ENCODE measurements at regions not wholly inside any gene's neighbourhood (a gene's known extent, or its start where the extent isn't known, plus 50 kb on each side); places are given as distances from the start of the nearest gene placed in this dataset.

DNA sequence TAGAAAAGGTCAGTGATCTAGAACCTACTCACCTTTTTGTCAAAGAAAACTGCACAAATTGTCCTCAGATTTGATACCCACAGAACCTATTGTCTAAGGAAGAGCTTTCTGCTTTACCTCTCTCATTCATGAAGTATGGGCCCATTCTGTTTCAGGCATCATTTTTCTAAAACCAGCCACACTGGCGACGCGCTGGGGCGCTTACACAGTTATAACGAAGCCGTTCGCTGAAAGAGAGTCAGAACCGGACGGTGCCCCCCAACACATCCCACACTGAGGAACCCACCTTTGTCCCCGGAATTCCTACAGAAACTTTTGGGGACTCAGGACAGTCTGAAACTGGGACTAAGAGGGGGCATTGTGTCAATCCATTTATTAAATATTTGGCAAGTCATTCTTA is 206.3 kb upstream of the HAAO start:
- TF ChIP-seq, protein P1, sequence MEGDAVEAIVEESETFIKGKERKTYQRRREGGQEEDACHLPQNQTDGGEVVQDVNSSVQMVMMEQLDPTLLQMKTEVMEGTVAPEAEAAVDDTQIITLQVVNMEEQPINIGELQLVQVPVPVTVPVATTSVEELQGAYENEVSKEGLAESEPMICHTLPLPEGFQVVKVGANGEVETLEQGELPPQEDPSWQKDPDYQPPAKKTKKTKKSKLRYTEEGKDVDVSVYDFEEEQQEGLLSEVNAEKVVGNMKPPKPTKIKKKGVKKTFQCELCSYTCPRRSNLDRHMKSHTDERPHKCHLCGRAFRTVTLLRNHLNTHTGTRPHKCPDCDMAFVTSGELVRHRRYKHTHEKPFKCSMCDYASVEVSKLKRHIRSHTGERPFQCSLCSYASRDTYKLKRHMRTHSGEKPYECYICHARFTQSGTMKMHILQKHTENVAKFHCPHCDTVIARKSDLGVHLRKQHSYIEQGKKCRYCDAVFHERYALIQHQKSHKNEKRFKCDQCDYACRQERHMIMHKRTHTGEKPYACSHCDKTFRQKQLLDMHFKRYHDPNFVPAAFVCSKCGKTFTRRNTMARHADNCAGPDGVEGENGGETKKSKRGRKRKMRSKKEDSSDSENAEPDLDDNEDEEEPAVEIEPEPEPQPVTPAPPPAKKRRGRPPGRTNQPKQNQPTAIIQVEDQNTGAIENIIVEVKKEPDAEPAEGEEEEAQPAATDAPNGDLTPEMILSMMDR (IDR thresholded peaks at IDR 0.05) = no peak
- no peak for TF ChIP-seq POLR2A (IDR thresholded peaks at IDR 0.05)

Data from body of pancreas (tissue), 4 donors.